ENCODE measurements at regions not wholly inside any gene's neighbourhood (a gene's known extent, or its start where the extent isn't known, plus 50 kb on each side); places are given as distances from the start of the nearest gene placed in this dataset.
A peak's percentile ranks its signal among the peaks of the same experiment; 100 is the strongest.

DNA sequence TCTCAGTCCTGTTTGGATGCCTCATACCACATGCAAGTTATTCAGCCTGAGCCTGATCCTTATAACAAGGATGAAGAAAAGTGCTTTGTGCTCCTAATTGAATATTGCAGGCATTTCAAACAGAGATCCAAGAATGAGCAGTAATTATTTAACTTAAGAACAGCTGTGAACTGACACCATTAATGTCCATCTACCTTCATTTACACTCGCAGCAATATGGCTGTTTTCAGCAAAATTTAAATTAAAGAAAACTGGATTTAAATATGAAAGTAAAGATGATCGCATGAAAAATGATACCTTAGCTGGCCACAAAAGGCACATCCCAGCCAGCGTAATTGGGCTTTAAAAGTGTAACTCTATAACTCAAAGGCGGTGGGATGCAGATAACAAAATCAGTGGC is 466.3 kb downstream of the GALC start:
- H3K27me3 Mint-ChIP-seq (ENCODE audit: insufficient read depth), result peaks cover 2% of the 10 kb centered on the region
- TF ChIP-seq, protein P1, sequence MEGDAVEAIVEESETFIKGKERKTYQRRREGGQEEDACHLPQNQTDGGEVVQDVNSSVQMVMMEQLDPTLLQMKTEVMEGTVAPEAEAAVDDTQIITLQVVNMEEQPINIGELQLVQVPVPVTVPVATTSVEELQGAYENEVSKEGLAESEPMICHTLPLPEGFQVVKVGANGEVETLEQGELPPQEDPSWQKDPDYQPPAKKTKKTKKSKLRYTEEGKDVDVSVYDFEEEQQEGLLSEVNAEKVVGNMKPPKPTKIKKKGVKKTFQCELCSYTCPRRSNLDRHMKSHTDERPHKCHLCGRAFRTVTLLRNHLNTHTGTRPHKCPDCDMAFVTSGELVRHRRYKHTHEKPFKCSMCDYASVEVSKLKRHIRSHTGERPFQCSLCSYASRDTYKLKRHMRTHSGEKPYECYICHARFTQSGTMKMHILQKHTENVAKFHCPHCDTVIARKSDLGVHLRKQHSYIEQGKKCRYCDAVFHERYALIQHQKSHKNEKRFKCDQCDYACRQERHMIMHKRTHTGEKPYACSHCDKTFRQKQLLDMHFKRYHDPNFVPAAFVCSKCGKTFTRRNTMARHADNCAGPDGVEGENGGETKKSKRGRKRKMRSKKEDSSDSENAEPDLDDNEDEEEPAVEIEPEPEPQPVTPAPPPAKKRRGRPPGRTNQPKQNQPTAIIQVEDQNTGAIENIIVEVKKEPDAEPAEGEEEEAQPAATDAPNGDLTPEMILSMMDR (conservative IDR thresholded peaks at IDR 0.05), result no peak
- H3K36me3 Mint-ChIP-seq (ENCODE audit: low read depth), result peaks cover 3% of the 10 kb centered on the region
- Histone ChIP-seq H3K9me3 (ENCODE audit: control insufficient read depth, low read length) (peaks cover 14% of the 10 kb centered on the region), H3K4me1 (ENCODE audit: control insufficient read depth, insufficient read depth, low read length) (no peaks in the 10 kb centered on the region), H3K9ac (ENCODE audit: extremely low read depth, low read length, poor library complexity, severe bottlenecking) (no peak overlapping the region), H3K27ac (ENCODE audit: low read depth, low read length) (no peak overlapping the region), H3K4me3 (ENCODE audit: low read length) (no peak overlapping the region), H3K27me3 (ENCODE audit: control insufficient read depth, insufficient read depth, low read length, poor library complexity, severe bottlenecking) (no peaks in the 10 kb centered on the region), H3K36me3 (ENCODE audit: control insufficient read depth, insufficient read depth, low read length) (no peaks in the 10 kb centered on the region)
- no peak overlapping the region for H3K4me3 Mint-ChIP-seq
- peaks cover 16% of the 10 kb centered on the region for H3K9me3 Mint-ChIP-seq
- H3K27ac Mint-ChIP-seq, result no peak overlapping the region
- peaks cover 9% of the 10 kb centered on the region for H3K4me1 Mint-ChIP-seq
- DNase-seq, result no peak
- WGBS, 2 experiments (ENCODE audit: insufficient coverage in 1 of 2, insufficient read length in 1 of 2), result 92 to 100% methylated on average over 3 to 4 of the region's 4 CpGs

DNA sequence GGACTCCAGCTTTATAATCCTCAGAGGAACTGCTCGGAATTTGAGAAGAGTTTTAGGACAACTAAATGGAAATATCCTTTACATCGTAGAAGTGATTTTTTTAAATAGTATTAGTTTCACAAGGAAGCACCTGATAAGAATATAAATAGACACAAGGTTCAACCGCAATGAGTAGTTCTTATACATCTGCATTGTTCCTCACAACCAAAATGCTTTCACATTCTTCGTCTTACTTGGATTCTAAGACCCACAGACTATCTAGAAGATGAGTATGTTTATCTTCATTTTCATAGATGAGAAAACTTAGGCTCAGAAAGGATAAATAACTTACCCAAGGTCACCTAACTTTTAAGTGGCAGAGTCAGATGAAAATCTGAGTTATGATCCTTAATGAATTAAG is 469.0 kb downstream of the GALC start:
- TF ChIP-seq, protein P1 (conservative IDR thresholded peaks at IDR 0.05), result no peak
- H3K36me3 ChIP-seq (ENCODE audit: control insufficient read depth, insufficient read depth, low read length), result no peaks in the 10 kb centered on the region
- peaks cover 3% of the 10 kb centered on the region for H3K36me3 Mint-ChIP-seq (ENCODE audit: low read depth)
- H3K27ac Mint-ChIP-seq, result no peak overlapping the region
- no peak overlapping the region for H3K27ac ChIP-seq (ENCODE audit: low read depth, low read length)
- peaks cover 9% of the 10 kb centered on the region for H3K9me3 Mint-ChIP-seq
- H3K4me3 ChIP-seq (ENCODE audit: low read length), result no peak overlapping the region
- H3K4me3 Mint-ChIP-seq, result no peak overlapping the region
- no peak overlapping the region for H3K9ac ChIP-seq (ENCODE audit: extremely low read depth, low read length, poor library complexity, severe bottlenecking)
- H3K4me1 ChIP-seq (ENCODE audit: control insufficient read depth, insufficient read depth, low read length), result no peaks in the 10 kb centered on the region
- peaks cover 7% of the 10 kb centered on the region for H3K4me1 Mint-ChIP-seq
- no peak for DNase-seq
- H3K9me3 ChIP-seq (ENCODE audit: control insufficient read depth, low read length), result peaks cover 14% of the 10 kb centered on the region
- WGBS, 2 experiments (ENCODE audit: insufficient coverage in 1 of 2, insufficient read length in 1 of 2), result 90 to 100% methylated on average over 1 to 3 of the region's 4 CpGs
- no peaks in the 10 kb centered on the region for H3K27me3 ChIP-seq (ENCODE audit: control insufficient read depth, insufficient read depth, low read length, poor library complexity, severe bottlenecking)
- no peaks in the 10 kb centered on the region for H3K27me3 Mint-ChIP-seq (ENCODE audit: insufficient read depth)

DNA sequence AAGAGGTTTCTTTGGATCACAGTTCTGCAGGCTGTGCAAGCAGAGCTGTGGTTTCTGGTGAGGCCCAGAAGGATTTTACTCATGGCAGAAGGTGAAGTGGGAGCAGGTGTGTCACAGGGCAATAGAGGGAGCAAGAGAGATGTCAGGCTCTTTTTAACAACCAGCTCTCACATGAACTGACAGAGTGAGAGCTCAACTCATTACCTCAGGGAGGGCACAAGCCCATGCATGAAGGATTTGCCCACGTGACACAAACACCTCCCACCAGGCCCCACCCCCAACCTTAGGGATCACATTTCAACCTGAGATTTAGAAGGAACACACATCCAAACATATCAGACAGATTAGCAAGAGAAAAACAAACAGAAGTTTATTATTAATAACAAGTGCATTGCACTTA is 470.4 kb downstream of the GALC start:
- Mint-ChIP-seq H3K4me1 (peaks cover 4% of the 10 kb centered on the region), H3K9me3 (peaks cover 14% of the 10 kb centered on the region), H3K36me3 (ENCODE audit: low read depth) (peaks cover 3% of the 10 kb centered on the region), H3K27me3 (ENCODE audit: insufficient read depth) (no peaks in the 10 kb centered on the region), H3K4me3 (no peak overlapping the region), H3K27ac (no peak overlapping the region)
- TF ChIP-seq, protein P1 (conservative IDR thresholded peaks at IDR 0.05), result peak; percentile 48
- Histone ChIP-seq H3K9me3 (ENCODE audit: control insufficient read depth, low read length) (peaks cover 22% of the 10 kb centered on the region), H3K4me1 (ENCODE audit: control insufficient read depth, insufficient read depth, low read length) (no peaks in the 10 kb centered on the region), H3K27ac (ENCODE audit: low read depth, low read length) (no peak overlapping the region), H3K36me3 (ENCODE audit: control insufficient read depth, insufficient read depth, low read length) (no peaks in the 10 kb centered on the region), H3K9ac (ENCODE audit: extremely low read depth, low read length, poor library complexity, severe bottlenecking) (no peak overlapping the region), H3K4me3 (ENCODE audit: low read length) (no peak overlapping the region), H3K27me3 (ENCODE audit: control insufficient read depth, insufficient read depth, low read length, poor library complexity, severe bottlenecking) (no peaks in the 10 kb centered on the region)
- DNase-seq, result peak; percentile 73
- 17% methylated on average over 1 of the region's 1 CpG; no CpG with 5 or more reads in 1 of the 2 experiments for WGBS, 2 experiments (ENCODE audit: insufficient coverage in 1 of 2, insufficient read length in 1 of 2)

Data from endodermal cell (in vitro differentiated cells).